Gastrocnemius medialis (tissue), 4 donors: ENCODE measurements at regions not wholly inside any gene's neighbourhood (a gene's known extent, or its start where the extent isn't known, plus 50 kb on each side); places are given as distances from the start of the nearest gene placed in this dataset.

Source experiments
- ATAC-seq, 2 donors: fragments of 150-250 bp; one replicate each; pipeline ENCODE4 v1.9.1; 2016
- DNase-seq, 2 donors: peaks; one replicate each; pipeline ENCODE4 v3.0.0-alpha.2; 2019
- H3K27ac ChIP-seq, 4 donors: fragments of 200-600 bp; sonication (generic); 1 replicate in 1 of 4; 2 replicates in 3 of 4; pipeline ENCODE4 v1.5.1; 2016 to 2018; ENCODE audit warnings: mild to moderate bottlenecking in 2 of 4, moderate library complexity in 1 of 4
- H3K27me3 ChIP-seq, 3 donors: fragments of 200-600 bp; sonication (generic) in 2 of 3; 1 replicate in 1 of 3; 2 replicates in 2 of 3; pipeline versions ENCODE4 v1.5.1 to v1.6.0; 2016 to 2019; ENCODE audit warnings: mild to moderate bottlenecking in 1 of 3, moderate library complexity in 1 of 3
- H3K36me3 ChIP-seq, 2 donors: fragments of 200-600 bp; sonication (generic) in 1 of 2; one replicate each; pipeline ENCODE4 v1.5.1; 2017 to 2018
- H3K4me1 ChIP-seq, 2 donors: fragments of 200-600 bp; sonication (generic) in 1 of 2; one replicate each; pipeline ENCODE4 v1.5.1; 2016 to 2017; ENCODE audit warnings: mild to moderate bottlenecking in 2 of 2
- H3K4me3 ChIP-seq, 4 donors: fragments of 200-600 bp; sonication (generic) in 3 of 4; 1 replicate in 1 of 4; 2 replicates in 3 of 4; pipeline ENCODE4 v1.5.1; 2016 to 2019; ENCODE audit warnings: mild to moderate bottlenecking in 2 of 4
- H3K9me3 ChIP-seq, 3 donors: fragments of 200-600 bp; sonication (generic) in 2 of 3; 1 replicate in 1 of 3; 2 replicates in 2 of 3; pipeline ENCODE4 v1.5.1; 2016 to 2019
- POLR2A ChIP-seq, 2 donors: fragments of 450-650 bp; IDR thresholded peaks; one replicate each; pipeline ENCODE4 v1.6.1; 2017; ENCODE audit warnings: antibody characterized with exemption in 2 of 2, mild to moderate bottlenecking in 2 of 2, moderate library complexity in 2 of 2
- in situ Hi-C, 4 donors: fragments of 200-750 bp; cut with MboI; loops; one replicate each; pipeline versions ENCODE4 v1.15.0 to v1.8.0; 2017; ENCODE audit warnings: low sequenced_read_pairs in 4 of 4
- intact Hi-C: fragments of 100-400 bp; cut with DNase I; formaldehyde crosslinking; loops from one replicate; pipeline ENCODE4 v1.15.1; 2023; ENCODE audit warnings: low total_unique reads
- TF ChIP-seq, protein P1 (sequence below), 5 experiments: fragments of 450-650 bp in 3 of 5; fragments of 200-600 bp in 2 of 5; sonication (generic) in 2 of 5; IDR thresholded peaks in 4 of 5; conservative IDR thresholded peaks in 1 of 5; 1 replicate in 4 of 5; 2 replicates in 1 of 5; pipeline ENCODE4 v1.5.1; 2016 to 2019; ENCODE audit warnings: antibody characterized with exemption in 5 of 5, mild to moderate bottlenecking in 3 of 5, moderate library complexity in 3 of 5

DNA sequence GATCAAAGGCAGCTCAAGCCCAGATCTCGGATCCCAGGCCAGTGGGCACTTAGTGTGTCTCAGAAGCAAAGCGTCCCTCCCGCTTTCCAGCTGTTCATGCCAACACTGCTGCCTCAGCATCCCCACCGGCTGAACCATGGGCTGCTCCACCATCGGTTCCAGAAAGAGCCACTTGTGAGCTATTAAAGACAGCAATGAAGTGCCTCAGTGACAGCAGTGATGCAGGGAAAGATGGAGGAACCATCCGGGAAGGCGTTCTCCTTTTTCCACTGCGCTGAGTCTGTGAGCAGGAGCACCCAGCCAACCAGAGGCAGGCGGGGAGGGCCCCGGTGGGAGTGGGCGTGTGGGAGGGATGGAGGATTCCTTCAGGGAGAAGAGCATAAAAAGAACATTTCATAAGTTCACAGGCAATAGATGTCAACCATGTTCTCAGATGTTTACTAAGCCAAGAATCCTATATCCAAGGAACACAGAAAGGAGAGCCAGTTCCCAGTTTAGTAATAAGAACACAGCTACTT lies 96.2 kb upstream of the MKI67 start:
- no peak for DNase-seq
- H3K27ac ChIP-seq: no peak overlapping the region
- in situ Hi-C loops: no loop called here
- ATAC-seq: no peak
- no peaks in the 10 kb centered on the region for H3K36me3 ChIP-seq
- no peaks in the 10 kb centered on the region for H3K27me3 ChIP-seq
- TF ChIP-seq, protein P1, sequence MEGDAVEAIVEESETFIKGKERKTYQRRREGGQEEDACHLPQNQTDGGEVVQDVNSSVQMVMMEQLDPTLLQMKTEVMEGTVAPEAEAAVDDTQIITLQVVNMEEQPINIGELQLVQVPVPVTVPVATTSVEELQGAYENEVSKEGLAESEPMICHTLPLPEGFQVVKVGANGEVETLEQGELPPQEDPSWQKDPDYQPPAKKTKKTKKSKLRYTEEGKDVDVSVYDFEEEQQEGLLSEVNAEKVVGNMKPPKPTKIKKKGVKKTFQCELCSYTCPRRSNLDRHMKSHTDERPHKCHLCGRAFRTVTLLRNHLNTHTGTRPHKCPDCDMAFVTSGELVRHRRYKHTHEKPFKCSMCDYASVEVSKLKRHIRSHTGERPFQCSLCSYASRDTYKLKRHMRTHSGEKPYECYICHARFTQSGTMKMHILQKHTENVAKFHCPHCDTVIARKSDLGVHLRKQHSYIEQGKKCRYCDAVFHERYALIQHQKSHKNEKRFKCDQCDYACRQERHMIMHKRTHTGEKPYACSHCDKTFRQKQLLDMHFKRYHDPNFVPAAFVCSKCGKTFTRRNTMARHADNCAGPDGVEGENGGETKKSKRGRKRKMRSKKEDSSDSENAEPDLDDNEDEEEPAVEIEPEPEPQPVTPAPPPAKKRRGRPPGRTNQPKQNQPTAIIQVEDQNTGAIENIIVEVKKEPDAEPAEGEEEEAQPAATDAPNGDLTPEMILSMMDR (IDR thresholded peaks at IDR 0.05 in 4 of 5, conservative IDR thresholded peaks at IDR 0.05 in 1 of 5): no peak
- TF ChIP-seq POLR2A (IDR thresholded peaks at IDR 0.05): no peak
- no peaks in the 10 kb centered on the region for H3K4me1 ChIP-seq
- intact Hi-C loops: no loop called here
- H3K4me3 ChIP-seq: no peak overlapping the region
- H3K9me3 ChIP-seq: no peaks in the 10 kb centered on the region

DNA sequence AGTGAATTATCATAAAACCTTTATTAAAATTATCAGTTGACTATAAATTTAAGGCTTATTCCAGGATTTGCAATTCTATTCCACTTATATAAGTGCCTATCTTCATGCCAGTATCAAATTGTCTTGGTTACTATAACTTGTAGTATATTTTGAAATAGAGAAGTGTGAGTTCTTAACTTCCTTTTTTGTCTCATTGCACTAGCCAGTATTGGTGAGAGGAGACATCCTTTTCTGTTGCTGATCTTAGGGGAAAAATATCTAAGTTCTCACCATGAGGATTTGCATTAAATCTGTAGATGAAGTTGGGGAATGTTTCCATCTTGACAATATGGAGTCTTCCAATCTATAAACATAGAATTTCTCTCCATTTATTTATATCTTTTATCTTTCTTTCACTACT lies 104.2 kb upstream of the MKI67 start:
- intact Hi-C loops (no loop called here), in situ Hi-C loops (no loop called here)
- Histone ChIP-seq H3K27me3 (peaks cover 0 to 12% (median 3%) of the 10 kb centered on the region in 3 donors), H3K27ac (no peak overlapping the region), H3K9me3 (peaks cover 0 to 3% (median 0%) of the 10 kb centered on the region in 3 donors), H3K4me3 (no peak overlapping the region), H3K4me1 (no peaks in the 10 kb centered on the region), H3K36me3 (no peaks in the 10 kb centered on the region)
- TF ChIP-seq POLR2A (IDR thresholded peaks at IDR 0.05): no peak
- TF ChIP-seq, protein P1 (IDR thresholded peaks at IDR 0.05 in 4 of 5, conservative IDR thresholded peaks at IDR 0.05 in 1 of 5): no peak
- DNase-seq: no peak
- no peak for ATAC-seq

DNA sequence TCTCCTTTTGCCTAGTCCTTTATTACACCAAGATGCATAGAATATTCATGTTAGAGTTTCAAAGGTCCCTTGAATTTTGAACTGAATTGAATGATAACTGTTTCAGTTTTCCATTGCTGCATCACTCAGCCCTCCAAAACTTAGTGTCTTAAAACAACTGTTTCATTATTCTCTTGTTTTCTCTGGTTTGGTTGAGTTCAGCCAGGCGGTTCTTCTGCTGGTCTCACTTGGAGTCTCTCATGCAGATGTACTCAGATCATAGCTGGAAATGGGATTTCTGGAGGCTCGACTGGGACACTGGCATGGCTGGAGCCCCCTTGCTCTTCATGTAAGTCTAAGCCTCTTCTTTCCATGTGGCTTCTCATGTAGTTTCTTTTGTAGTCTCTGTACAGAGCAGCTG lies 107.2 kb upstream of the MKI67 start:
- Histone ChIP-seq H3K27ac (no peak overlapping the region), H3K4me3 (no peak overlapping the region), H3K9me3 (peaks cover 0 to 3% (median 0%) of the 10 kb centered on the region in 3 donors), H3K27me3 (peaks cover 0 to 12% (median 3%) of the 10 kb centered on the region in 3 donors), H3K4me1 (no peaks in the 10 kb centered on the region), H3K36me3 (no peaks in the 10 kb centered on the region)
- intact Hi-C loops: no loop called here
- ATAC-seq: no peak
- TF ChIP-seq POLR2A (IDR thresholded peaks at IDR 0.05): no peak
- TF ChIP-seq, protein P1 (IDR thresholded peaks at IDR 0.05 in 4 of 5, conservative IDR thresholded peaks at IDR 0.05 in 1 of 5): no peak
- in situ Hi-C loops: no loop called here
- no peak for DNase-seq

DNA sequence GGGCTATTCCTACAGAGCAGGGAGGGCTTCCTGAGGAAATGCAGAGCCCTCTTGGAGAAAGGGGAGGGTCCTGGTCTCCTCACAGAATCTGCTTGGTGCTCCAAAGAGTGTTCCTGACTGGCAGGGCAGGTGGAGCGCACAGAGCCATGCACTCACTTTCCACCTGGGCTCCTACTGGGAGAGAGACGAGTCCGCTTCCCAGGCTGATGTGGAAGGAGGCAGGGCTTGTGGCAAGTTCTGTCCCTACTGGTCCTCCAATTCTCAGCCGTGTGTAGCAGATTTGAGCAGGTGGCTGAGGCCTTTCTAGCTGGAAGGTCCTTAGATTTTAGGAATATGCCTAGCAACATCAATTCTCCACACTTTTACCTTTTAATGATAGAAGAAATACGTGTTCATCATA lies 111.5 kb upstream of the MKI67 start:
- no peak overlapping the region for H3K4me3 ChIP-seq
- DNase-seq: no peak
- H3K27ac ChIP-seq: no peak overlapping the region
- in situ Hi-C loops: no loop called here
- TF ChIP-seq POLR2A (IDR thresholded peaks at IDR 0.05): no peak
- TF ChIP-seq, protein P1 (IDR thresholded peaks at IDR 0.05 in 4 of 5, conservative IDR thresholded peaks at IDR 0.05 in 1 of 5): no peak
- peaks cover 0 to 7% (median 3%) of the 10 kb centered on the region in 3 donors for H3K27me3 ChIP-seq
- H3K36me3 ChIP-seq: no peaks in the 10 kb centered on the region
- H3K9me3 ChIP-seq: peaks cover 0 to 3% (median 0%) of the 10 kb centered on the region in 3 donors
- H3K4me1 ChIP-seq: no peaks in the 10 kb centered on the region
- no peak for ATAC-seq
- intact Hi-C loops: no loop called here

DNA sequence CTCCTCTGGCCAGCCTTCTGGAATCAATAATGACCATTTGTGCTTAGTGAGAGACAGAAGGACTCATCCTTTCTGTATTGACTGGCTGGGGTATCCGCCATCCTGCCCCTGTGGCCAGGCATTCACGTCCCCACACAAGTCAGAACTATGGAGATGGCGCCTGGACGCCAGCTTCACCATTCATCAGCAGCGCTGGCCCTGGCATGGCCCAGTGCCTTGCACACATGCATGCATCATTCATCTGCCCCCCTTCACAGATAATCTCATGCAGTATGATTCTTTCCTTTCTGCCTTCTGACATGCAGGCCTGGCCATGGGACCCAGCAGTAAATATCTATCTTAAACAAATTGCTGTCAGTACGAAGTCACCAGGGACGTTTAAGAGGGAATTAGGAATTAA lies 114.8 kb upstream of the MKI67 start:
- no peak overlapping the region for H3K4me3 ChIP-seq

More for the DNA sequence above, 114.8 kb upstream of the MKI67 start:
- Histone ChIP-seq H3K4me1 (no peaks in the 10 kb centered on the region), H3K9me3 (no peaks in the 10 kb centered on the region), H3K27me3 (no peaks in the 10 kb centered on the region), H3K36me3 (no peaks in the 10 kb centered on the region), H3K27ac (no peak overlapping the region)
- TF ChIP-seq, protein P1 (IDR thresholded peaks at IDR 0.05 in 4 of 5, conservative IDR thresholded peaks at IDR 0.05 in 1 of 5): no peak
- no peak for TF ChIP-seq POLR2A (IDR thresholded peaks at IDR 0.05)
- in situ Hi-C loops (no loop called here), intact Hi-C loops (no loop called here)
- ATAC-seq (no peak), DNase-seq (no peak)
